Colonic mucosa (tissue), 4 donors: ENCODE measurements at regions not wholly inside any gene's neighbourhood (a gene's known extent, or its start where the extent isn't known, plus 50 kb on each side); places are given as distances from the start of the nearest gene placed in this dataset.
A peak's percentile ranks its signal among the peaks of the same experiment; 100 is the strongest.

Source experiments
- DNase-seq: peaks from one replicate; pipeline ENCODE4 v3.0.0-alpha.2; 2020
- H3K27ac ChIP-seq: fragments of 200-600 bp; one replicate; pipeline ENCODE4 v1.8.0; 2021
- H3K27me3 ChIP-seq: fragments of 200-600 bp; one replicate; pipeline ENCODE4 v1.8.0; 2021
- H3K36me3 ChIP-seq: fragments of 200-600 bp; one replicate; pipeline ENCODE4 v1.8.0; 2021
- H3K4me1 ChIP-seq: fragments of 200-600 bp; one replicate; pipeline ENCODE4 v1.8.0; 2021; ENCODE audit warnings: mild to moderate bottlenecking
- H3K4me3 ChIP-seq: fragments of 200-600 bp; one replicate; pipeline ENCODE4 v1.8.0; 2021
- H3K9ac ChIP-seq, 2 donors: one replicate each; pipeline ENCODE4 v1.7.0; 2013; ENCODE audit warnings: control low read depth in 2 of 2, low read depth in 2 of 2, low read length in 2 of 2
- H3K9me3 ChIP-seq: fragments of 200-600 bp; one replicate; pipeline ENCODE4 v1.8.0; 2021
- intact Hi-C: fragments of 100-400 bp; cut with DNase I; formaldehyde crosslinking; loops from one replicate; pipeline ENCODE4 v1.14.1; 2022
- TF ChIP-seq, protein P1 (sequence below): fragments of 200-600 bp; IDR thresholded peaks from one replicate; pipeline ENCODE4 v1.8.0; 2022; ENCODE audit warnings: antibody characterized with exemption, mild to moderate bottlenecking
- donor health status: healthy.
- donor health status: DM: no; HTN: no; CAD: no.
- donor health status: DM: no; HTN: no; CAD: no.

DNA sequence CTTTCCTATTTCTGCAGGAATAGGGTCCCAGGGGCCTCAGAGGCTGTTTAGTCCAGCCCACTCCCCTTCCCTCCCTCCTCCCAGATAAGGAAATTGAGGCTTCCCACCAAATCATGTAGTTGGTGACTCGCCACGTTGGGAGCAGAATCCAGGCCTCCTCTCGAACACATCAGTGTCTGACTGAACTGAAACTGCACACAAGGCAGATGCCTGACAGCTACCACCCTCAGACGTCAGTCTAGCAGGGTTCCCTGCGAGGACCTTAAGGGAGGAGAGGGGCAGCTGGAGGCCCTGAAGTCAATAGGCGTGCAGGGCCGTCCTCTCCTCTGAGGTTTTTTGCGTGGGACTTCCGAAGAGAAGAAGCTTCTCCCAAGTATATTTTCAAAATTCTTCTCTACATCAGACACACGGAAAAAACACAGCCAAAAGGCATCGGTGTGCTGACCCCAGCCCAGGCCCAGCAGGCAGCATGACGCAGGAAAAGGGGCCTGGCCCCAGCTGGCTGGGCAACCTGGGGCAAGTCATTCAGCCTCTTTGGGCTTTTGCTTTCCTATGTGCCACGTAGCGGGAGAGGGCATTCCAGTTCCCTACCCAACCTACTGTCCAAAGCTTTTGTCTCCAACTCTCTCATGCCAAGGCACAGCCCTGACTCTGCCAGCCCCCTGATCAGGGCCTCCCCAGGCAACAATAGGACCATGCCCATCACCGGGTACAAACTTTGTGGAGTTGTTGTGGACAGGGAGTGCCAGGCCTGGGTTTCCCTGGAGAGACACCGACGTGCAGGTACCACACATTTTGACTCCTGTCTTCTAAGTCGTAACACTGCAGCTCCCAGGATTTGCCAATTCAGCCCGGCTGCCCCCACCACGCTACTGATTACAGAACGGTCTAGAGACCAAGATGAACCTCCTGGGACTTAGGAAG lies 283.1 kb downstream of the XXYLT1 start:
- no peak for DNase-seq
- Histone ChIP-seq H3K27me3 (no peaks in the 10 kb centered on the region), H3K4me1 (peaks cover 5% of the 10 kb centered on the region), H3K27ac (no peak overlapping the region), H3K9me3 (no peaks in the 10 kb centered on the region), H3K4me3 (no peak overlapping the region), H3K9ac (no peak overlapping the region), H3K36me3 (no peaks in the 10 kb centered on the region)
- intact Hi-C loops = loop anchor here (5.0 to 10.0 kb wide), 2 partner anchors 267 to 306 kb away; no protein-coding TSS in a partner anchor
- TF ChIP-seq, protein P1, sequence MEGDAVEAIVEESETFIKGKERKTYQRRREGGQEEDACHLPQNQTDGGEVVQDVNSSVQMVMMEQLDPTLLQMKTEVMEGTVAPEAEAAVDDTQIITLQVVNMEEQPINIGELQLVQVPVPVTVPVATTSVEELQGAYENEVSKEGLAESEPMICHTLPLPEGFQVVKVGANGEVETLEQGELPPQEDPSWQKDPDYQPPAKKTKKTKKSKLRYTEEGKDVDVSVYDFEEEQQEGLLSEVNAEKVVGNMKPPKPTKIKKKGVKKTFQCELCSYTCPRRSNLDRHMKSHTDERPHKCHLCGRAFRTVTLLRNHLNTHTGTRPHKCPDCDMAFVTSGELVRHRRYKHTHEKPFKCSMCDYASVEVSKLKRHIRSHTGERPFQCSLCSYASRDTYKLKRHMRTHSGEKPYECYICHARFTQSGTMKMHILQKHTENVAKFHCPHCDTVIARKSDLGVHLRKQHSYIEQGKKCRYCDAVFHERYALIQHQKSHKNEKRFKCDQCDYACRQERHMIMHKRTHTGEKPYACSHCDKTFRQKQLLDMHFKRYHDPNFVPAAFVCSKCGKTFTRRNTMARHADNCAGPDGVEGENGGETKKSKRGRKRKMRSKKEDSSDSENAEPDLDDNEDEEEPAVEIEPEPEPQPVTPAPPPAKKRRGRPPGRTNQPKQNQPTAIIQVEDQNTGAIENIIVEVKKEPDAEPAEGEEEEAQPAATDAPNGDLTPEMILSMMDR = no peak

DNA sequence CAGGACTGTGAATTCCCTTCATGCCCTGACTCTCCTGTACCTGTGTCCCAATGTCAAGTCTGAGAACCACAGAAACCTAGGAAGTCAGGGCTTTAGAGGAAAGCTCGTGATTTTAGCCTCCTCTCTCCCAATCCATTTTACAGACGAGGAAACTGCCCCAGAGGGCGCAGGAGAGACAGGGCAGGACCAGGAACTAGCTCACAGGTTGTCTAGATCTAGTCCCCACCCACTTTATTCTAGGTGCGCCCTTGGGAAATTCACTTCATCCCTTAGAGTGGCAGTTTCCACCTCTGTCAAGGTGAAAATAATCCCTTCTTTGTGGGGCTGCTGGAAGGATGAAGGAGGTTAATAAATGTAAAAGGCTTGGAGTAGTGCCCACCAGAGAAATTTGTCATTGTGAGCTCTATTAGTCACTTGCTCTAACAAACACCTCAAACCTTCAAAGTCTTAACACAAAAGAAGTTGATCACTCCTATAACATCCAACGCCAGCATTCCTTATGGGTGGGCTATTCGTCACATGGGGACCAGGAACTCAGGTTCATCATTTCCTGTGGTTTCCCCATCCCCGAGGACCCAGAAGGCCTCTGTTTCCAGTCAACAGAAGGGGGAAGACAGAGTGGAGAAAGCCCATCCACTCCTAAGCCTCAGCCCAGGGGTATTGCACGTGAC lies 282.3 kb downstream of the XXYLT1 start:
- Histone ChIP-seq H3K27me3 (no peaks in the 10 kb centered on the region), H3K27ac (no peak overlapping the region), H3K9ac (no peak overlapping the region), H3K4me1 (peaks cover 5% of the 10 kb centered on the region), H3K36me3 (no peaks in the 10 kb centered on the region), H3K9me3 (no peaks in the 10 kb centered on the region), H3K4me3 (no peak overlapping the region)
- TF ChIP-seq, protein P1 = no peak
- intact Hi-C loops = loop anchor here (5.0 to 10.0 kb wide), 2 partner anchors 266 to 306 kb away; no protein-coding TSS in a partner anchor
- DNase-seq = peak; percentile 39

DNA sequence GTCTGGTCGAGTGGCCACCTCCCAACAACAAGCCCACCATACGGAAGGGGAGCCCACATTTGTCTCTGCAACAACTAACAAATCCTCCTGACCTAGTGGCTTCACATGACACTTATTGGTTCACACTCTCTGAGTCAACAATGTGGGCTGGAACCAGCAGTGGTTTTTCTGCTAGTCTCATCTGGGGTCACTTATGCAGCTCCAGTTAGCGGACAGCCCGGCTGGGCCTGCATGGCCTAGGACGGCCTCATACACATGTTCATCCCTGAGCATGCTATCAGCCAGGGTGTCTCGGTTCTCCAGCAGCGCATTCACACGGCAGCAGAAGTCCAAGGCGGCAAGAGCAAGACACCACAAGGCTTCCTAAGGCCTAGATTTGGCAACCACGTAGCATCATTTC lies 281.7 kb downstream of the XXYLT1 start:
- Histone ChIP-seq H3K36me3 (no peaks in the 10 kb centered on the region), H3K27me3 (no peaks in the 10 kb centered on the region), H3K4me1 (peaks cover 5% of the 10 kb centered on the region), H3K27ac (no peak overlapping the region), H3K4me3 (no peak overlapping the region), H3K9ac (no peak overlapping the region), H3K9me3 (no peaks in the 10 kb centered on the region)
- TF ChIP-seq, protein P1 = no peak
- intact Hi-C loops = loop anchor here (5.0 to 10.0 kb wide), 2 partner anchors 266 to 307 kb away; no protein-coding TSS in a partner anchor
- DNase-seq = peak; percentile 7

DNA sequence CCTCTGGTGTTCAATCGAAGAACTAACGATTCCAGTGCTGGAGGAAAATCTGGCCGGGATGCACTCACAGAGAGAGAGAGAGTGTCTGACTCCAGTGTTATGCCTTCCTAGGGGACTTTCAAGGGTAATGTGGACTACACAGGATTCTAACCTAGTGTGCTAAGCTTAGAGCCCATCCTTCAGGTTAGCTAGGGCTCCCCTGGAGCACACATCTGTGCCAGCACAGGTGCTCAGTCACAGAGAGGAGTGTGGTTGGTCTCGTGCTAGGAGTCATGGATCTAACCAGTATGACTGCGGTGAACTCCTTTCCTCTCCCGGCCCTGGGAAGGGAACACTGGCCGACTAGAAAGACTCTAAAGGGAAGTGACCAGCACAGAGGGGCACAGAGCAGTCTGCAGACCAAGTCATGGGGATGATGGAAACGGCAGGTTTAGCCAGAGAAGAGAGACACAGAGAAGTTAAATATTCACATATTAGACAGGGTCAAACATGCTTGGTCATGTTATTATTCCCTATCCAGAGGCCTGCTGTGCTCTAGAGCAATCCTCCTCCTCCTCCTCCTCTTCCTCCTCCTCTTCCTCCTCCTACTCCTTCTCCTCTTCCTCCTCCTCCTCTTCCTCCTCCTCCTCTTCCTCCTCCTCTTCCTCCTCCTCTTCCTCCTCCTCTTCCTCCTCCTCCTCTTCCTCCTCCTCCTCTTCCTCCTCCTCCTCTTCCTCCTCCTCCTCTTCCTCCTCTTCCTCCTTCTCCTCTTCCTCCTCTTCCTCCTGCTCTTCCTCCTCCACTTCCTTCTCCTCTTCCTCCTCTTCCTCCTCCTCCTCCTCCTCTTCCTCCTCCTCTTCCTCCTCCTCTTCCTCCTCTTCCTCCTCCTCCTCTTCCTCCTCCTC lies 280.3 kb downstream of the XXYLT1 start:
- intact Hi-C loops = no loop called here
- Histone ChIP-seq H3K4me1 (no peaks in the 10 kb centered on the region), H3K27ac (no peak overlapping the region), H3K27me3 (no peaks in the 10 kb centered on the region), H3K36me3 (no peaks in the 10 kb centered on the region), H3K9ac (no peak overlapping the region), H3K9me3 (no peaks in the 10 kb centered on the region), H3K4me3 (no peak overlapping the region)
- peak; percentile 7 for DNase-seq
- TF ChIP-seq, protein P1 = no peak

DNA sequence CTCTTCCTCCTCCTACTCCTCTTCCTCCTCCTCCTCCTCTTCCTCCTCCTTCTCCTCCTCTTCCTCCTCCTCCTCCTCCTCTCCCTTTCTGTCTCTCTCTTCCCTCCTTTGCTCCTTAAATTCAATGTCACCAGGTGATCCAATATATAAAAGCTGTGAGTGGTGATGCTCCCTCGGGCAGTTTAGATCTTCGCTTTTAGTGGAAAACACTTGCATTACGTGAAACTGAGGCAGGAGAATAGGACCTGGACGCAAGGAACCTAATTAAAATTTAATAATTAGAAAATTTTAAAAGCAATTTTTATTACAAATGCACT lies 279.7 kb downstream of the XXYLT1 start:
- H3K4me3 ChIP-seq = no peak overlapping the region
- TF ChIP-seq, protein P1 = no peak
- no peak overlapping the region for H3K9ac ChIP-seq
- H3K27me3 ChIP-seq = no peaks in the 10 kb centered on the region
- intact Hi-C loops = no loop called here
- no peaks in the 10 kb centered on the region for H3K4me1 ChIP-seq
- H3K27ac ChIP-seq = no peak overlapping the region
- DNase-seq = no peak
- no peaks in the 10 kb centered on the region for H3K9me3 ChIP-seq
- no peaks in the 10 kb centered on the region for H3K36me3 ChIP-seq
